Stimulated activated CD8-positive, alpha-beta memory T cell treated with anti-CD3 and anti-CD28 coated beads, Interleukin-12 subunit alpha, Interleukin-12 subunit beta, amount 100 ng/mL, for 1 hour (primary cell): ENCODE measurements at regions not wholly inside any gene's neighbourhood (a gene's known extent, or its start where the extent isn't known, plus 50 kb on each side); places are given as distances from the start of the nearest gene placed in this dataset.
"Not testable (repeated sequence)": the region's sequence is repeated elsewhere in the genome, so short reads cannot be mapped to it uniquely, and the experiment has no call there.

Source experiments
- DNase-seq: peaks from one replicate; pipeline ENCODE4 v3.0.0-alpha.2; 2020; ENCODE audit warnings: low read depth

DNA sequence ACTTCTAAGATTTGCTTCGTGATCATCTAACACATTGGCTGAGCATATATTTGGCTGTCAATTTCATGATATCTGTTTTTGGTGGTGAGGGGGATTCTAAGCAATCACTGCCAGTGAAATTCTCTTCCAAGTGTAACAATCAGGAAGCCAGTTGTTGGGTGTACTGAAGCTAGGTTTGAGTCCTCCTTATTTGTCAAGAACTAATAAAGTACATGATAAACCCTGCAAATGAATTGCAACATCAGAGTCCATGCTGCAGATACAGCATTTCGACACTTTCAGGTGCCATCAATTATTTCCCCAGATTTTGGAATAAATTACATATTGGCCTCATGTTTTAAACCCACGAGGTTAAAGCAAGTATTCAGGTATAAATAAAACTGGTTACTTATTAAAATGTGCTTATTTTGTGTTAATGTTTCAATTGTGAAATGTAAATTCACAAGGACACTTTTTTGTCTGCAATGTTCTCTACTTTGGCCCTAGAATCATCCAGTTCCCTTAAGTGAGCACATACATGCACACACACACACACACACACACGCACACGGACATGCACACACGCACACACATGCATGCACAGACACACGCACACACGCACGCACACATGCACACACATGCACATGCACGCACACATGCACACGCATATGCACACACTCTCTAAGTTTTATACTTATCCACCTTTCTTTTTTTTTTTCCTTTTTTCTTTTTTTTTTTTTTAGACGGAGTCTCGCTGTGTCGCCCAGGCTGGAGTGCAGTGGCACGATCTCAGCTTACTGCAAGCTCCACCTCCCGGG is 510.2 kb upstream of the KLF6 start:
- DNase-seq = no peak

DNA sequence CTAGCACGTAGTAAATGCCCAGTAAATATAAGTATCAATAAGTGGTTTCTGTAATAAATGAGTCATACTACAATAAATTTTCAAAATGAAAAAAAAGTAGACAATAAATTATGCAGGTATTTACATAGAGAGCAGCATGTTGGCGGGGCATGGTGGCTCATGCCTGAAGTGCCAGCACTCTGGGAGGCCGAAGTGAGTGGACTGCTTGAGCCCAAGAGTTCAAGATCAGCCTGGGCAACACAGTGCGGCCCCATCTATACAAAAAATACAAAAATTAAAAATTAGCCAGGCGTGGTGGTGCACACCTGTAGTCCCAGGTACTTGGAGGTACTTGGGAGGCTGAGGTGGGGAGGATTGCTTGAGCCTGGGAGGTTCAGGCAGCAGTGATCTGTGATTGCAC is 509.3 kb upstream of the KLF6 start:
- no peak for DNase-seq

DNA sequence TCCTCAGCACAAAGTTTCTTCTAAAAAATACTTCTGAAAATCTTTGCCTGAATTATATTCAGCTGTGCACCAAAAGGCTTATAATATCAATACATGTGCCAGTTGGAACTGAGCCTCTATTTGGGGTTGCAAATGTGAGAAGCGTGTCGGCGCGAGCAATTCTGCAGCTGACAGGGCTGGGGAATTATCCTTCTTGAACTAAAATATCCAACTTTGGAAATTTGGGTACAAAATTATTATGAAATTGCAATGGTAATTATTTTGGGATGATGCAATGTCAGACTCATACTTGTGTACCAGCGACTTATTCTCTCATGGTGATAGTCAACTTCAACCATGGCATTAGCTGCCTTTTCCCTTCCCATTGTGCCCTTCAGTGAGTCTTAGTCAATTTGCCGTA is 507.0 kb upstream of the KLF6 start:
- no peak for DNase-seq

DNA sequence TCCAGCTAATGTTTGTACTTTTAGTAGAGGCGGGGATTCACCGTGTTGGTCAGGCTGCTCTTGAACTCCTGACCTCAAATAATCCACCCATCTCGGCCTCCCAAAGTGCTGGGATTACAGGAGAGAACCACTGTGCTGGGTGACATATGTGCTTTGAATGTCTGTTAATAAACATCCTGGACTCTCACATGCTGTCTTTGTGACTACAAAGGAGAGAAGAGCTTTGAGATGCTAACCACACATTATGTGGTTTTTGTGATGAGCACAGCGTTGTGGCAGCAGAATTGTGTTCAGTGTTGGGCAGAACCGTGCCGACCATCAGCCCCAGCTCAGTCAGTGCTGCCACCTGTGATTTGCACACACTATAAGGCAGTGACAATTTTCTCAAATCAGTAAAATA is 500.1 kb upstream of the KLF6 start:
- DNase-seq = no peak

DNA sequence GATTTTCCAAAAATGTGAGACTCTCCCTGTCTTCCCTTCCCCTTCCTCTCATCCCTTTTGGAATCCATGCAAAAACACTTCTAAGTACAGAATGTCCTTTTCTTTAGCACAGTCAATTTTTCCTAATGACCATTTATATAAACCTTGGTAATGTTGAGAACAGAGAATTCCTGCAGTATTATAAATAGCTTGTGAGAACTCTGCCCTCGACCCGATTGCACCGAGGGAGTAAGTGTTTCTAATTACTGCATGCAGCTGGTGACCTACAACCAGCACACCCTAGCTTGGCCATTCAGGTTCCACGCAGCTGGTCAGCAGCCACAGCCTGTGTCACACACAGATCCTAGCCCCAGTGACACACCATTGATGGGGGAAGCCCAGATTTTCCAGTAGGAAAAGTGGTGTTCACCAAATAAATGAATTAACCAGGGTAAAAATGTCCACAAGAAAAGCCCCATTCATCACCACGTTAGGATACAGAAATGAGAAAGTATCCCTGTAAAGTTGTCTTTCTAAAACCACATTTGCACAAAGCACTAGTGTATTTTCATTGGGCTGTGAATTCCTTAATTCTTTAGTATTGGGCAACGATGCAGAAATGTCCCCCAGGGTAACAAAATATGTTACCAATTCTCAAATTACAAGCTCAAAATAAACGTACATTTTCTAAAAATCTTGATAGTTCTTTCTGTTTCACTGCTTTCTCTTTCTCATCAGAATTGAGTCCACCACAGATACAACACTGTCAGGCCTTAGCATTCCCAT is 499.0 kb upstream of the KLF6 start:
- no peak for DNase-seq

DNA sequence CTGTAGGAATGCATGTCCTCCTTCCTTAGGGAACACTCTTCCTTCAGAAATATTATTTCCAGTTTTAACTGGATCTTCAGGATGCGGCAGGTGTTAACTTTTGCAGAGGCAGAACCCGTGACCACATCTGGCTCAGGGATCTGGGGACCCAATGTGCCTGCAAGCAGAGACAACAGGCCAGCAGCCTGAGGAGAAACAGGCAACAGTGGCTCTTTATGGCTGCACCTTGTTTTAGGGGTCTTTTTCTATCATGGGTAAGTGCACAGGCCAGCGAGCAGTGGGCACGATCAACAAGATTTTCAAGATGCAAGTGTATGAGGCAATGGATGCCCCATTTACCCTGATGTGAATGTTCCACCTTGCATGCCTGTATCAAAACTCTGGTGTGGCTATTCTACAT is 497.5 kb upstream of the KLF6 start:
- DNase-seq = no peak

DNA sequence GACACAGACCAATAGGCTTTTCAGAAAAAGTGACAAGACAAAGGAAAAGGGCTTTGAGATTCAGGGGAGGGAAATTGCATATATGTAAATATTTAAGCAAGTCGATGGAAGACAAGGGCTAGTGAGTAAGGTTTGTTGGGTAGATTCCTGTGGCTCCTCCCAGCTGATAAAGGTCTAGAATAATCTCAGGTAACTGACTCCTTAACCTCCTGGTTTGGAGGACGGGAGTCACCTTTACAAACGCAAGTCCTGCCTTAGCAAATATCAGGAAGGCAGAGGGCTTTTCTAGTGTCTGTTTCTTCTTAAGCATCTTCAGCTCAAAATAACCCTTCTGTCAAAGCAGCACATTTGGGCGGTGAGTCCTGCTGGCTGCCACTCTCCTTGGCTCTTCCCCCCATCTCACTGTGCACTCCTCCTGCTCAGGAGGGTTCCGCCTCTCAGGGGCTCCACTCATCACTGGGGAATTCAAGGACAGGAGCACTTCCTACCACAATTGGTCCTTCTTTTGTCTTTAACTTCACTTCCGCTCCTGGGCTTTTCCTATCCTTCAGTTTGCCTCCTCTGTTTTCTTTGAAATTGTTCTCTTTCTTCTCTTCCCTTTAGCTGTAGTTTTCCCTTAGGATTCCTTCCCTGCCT is 496.3 kb upstream of the KLF6 start:
- DNase-seq = no peak

DNA sequence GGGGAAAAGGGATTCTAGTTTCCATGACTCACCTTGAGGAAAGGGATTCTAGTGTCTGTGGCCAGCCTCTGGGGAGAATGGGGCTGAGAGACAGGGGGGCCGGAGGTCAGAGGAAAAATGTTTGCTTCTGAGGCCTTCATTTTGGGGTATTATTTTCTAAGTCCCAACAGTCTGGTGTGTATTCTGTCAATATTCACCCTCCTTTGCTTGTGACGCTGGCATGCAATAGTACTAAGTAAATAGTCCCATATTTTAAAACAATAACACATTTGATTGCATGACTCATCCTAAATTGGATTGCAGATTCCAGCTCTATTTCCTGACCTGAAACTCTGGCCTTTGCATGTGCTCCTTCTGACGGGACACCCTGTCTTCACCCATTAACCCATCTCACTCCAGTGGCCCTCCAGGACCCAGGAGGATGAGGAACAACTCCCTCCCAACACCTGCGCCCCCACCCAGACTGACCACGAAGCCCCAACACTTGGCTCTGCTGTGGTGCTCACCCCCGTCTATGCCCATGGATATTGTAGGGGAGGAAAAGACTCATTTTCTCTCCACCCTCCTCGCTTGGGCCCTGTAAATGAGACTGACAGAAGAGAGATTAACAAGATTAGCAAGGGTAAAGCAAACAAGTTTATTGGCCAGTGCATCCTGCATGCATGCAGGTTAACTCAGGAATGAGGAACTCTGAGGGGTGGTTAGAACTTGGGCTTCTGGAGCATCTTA is 495.6 kb upstream of the KLF6 start:
- no peak for DNase-seq

DNA sequence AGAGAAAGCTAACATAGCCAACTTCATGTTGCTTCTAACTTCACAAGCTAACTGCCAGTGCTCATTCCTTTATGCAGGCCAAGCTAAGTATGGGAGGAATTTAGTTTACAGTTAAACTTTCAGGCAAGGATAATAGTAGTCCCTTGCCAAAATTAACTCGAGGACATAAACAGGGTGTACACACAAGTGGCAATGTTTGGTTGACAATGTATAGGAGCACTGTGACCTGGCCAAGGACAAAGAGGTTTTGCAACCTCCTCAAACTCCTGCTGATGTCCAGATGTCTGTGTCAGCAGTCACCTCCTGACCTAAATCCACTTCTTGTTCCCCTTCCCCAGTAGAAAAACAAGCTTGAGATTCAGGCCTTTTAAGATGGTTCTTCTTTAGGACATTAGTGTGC is 494.6 kb upstream of the KLF6 start:
- DNase-seq = no peak

DNA sequence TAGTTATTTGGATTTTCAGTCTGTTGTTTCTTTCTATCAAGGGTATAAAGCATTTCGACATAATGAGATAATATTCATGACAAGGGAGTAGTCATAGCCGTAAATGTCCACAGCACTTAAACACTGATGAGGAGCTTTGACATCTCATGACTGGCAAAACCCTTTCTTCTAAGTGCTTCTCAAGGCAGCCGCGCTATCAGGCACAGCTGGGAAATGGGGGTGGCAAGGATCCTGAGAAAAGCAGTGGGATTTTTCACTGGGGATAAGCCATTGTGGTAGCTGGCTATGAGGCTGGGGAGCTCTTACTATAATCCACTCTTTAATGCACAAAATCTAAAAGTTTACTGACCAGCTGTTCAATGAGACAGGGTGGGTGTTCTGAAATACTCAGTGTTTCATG is 493.2 kb upstream of the KLF6 start:
- no peak for DNase-seq

DNA sequence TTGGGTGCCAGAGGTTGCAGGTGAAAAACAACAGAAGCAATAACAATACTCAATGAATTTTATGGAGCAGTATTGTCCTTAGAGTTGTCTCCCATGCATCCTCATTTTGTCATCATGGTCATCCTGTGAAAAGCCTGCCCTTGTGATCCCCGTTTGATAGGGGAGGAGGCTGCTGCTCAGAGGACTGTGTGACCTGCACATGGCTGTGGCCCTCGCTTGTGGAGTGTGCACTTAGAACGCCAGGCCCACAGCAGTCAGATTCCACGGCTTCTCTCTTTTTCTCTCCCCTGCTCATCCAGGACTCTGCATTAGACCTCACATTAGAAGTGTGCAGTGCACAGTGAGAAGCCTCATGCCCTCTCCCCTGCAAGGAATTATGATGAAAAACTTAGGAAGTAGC is 491.1 kb upstream of the KLF6 start:
- no peak for DNase-seq

DNA sequence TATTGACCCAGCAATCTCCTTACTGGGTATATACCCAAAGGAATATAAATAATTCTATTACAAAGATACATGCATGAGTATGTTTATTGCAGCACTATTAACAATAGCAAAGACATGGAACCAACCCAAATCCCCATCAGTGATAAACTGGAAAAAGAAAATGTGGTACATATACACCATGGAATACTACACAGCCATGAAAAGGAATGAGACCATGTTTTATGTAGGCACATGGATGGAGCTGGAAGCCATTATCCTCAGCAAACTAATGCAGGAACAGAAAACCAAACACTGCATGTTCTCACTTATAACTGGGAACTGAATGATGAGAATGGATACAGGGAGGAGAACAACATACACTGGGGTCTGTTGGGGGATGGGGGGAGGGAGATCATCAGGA is 489.7 kb upstream of the KLF6 start:
- not testable (repeated sequence) for DNase-seq

DNA sequence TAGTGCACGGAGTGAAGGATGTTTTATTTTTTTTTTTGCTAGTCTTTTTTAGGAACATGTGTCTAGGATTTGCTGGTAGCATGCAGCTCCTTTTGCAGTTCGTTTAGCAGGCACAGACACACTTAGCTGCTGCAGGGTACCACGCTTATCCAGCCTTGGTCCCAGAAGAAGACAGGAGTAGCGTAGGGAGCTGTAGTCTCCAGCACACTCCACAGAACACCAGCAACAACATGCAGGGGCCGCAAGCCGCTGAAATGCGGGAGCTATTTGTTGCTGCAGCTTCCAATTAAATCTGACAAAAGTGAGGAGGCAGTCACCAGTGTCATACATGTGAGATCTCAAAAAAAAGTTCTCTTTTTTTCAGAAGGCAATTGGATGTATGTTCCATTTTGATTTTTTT is 486.2 kb upstream of the KLF6 start:
- DNase-seq = no peak

DNA sequence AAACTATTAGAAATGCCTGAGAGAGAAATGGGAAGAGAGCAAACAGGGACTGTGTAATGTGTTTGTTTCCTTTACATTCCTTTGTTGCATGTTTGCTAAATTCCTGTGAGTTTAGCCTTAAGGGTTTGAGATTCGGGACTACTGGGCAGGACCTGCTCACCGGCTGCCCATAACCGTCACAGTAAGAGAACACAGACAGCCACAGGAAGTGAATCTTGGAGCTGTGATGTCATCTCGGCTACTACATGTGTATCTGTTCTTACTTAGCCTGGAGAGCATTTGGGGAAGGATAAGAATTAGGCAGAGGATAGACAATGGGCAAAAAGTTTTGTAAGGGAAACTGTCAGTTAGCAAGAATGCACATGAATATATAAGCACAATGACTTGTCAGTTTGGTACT is 485.1 kb upstream of the KLF6 start:
- DNase-seq = no peak

DNA sequence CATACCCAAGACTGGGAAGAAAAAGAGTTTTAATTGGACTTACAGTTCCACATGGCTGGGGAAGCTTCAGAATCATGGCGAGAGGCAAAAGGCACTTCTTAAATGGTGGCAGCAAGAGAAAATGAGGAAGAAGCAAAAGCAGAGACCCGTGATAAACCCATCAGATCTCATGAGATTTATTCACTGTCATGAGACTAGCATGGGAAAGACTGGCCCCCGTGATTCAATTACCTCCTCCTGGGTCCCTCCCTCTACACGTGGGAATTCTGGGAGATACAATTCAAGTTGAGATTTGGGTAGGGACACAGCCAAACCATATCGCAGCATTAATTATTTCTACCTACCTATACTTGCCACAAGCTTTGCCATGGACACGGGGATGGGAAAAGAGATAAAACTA is 483.5 kb upstream of the KLF6 start:
- DNase-seq = not testable (repeated sequence)

DNA sequence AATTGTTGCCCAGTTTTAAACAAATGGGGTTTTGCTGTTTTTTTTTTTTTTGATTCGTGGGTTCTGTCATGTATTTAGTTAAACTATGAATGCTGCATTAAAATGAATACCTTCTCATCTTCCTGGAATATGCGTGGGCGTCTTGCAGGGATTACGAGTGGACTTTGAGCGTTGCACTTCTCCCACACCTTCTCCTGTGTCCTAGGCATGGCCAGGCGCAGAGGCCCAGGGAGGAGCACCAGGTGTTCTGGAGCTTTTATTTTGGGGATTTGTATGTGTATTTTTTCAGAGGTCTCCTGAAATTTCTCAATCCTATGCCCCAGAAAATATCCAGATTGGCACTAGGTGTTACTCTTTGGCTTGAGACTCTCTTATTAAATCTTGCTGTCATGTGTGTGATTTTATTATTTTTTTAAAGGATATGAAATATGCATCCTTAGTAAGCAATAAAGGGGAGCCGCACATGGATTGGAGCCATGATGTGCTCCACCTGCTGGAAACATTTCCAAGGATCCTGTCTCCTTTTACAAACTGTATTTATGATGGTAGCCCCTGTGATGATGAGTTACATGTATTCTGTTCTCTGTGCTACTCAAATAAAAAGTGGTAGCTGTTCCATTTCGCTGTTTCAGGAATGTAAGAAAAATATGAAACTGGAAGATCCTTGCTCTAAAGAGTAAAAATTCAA is 482.2 kb upstream of the KLF6 start:
- no peak for DNase-seq

DNA sequence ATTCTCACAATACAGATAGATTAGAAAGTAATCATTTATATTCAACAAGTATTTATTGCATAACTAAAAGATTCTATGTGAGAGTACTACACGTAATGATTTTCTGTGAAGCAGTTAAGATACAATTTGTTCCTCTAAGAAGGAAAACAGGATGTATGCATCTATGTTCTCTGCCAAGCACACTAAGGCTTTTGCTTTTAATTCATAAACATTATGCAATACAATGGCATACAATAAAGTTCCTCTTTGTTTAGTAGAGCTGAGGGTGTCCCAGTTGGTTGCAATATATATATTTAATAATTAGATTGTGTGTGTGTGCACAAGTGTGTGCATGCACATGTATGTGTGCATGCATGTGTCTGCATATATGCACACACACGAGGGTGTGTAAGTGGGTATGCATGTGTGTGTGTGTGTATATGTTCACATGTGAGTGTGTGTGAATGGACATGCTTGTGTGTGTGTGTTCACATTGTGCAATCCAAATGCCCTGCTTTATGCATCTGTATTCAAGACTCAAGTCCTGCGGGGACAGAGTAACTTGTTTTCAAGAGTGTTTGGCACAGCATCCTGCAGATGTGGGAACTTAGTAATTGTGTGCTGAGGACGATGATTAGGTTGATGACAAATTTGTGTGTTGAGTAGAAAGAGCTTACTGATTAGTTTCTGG is 481.5 kb upstream of the KLF6 start:
- DNase-seq = no peak

DNA sequence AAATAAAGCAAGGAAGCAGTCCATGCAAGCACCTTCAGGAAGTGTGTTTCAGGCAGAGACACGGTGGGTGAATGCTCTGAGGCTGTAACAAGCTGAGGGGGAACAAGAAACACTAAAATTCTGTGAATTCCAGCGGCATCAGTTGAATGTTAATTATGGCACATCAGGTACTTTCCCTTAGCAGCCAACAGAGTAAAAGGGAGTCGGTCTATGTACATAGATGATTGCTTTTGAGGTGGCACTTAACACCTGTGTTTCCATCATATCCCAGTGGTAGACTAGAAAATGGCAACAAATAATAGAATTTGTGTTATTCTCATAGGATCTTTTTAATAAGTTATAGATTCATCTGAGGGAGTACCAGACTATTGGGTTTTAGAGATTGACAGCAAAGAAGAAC is 481.0 kb upstream of the KLF6 start:
- DNase-seq = no peak

DNA sequence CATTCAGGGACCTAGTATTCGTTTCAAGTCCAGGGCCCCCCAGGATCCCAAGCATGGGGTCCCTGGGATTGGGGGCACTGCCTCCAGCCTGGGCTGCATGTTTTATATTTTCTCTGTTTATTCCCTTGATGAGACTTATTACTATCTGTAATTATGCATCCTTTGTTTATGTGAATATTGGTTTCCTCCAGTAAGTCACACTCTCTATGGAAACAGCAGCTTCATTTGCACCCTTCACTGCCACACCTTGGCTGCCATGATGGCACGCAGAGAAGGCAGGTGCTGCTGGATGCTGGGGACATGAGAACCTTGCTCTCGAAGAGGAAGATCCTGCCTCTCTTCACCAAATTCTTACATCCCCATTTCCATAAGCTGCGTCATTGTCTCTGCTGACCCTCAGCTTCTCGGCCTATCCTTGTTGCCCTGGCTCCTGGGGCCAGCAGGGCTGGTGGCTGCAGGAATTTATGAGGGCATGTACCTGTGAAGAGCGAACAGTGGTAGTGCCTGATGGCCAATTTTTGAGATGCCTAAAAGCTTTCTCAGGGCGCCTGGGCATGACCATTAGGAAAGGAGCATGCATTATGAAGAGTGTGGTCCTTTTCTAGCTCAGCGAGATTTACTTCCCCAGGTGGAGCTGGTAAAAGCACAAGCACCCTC is 479.3 kb upstream of the KLF6 start:
- no peak for DNase-seq

DNA sequence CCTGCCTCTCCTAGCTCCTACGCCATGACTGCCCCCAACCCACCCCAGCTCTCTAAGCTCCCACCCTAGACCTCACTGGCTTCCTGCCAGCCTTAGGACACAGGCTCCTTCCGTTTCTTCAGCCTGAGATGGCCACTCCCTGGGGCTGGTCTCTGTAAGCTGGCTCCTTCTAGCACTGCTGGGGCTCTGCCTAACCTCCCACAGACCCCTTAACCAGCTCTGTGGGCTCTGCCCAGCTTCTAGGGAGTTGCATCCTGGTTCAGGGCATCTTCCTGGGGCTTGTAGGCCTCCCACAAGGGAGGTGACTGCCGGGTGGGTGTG is 478.6 kb upstream of the KLF6 start:
- no peak for DNase-seq
